Activated CD8-positive, alpha-beta T cell treated with anti-CD3 and anti-CD28 coated beads for 36 hours (primary cell): ENCODE measurements at regions not wholly inside any gene's neighbourhood (a gene's known extent, or its start where the extent isn't known, plus 50 kb on each side); places are given as distances from the start of the nearest gene placed in this dataset.
"Not testable (repeated sequence)": the region's sequence is repeated elsewhere in the genome, so short reads cannot be mapped to it uniquely, and the experiment has no call there.

Source experiments
- ATAC-seq: fragments of 200-7000 bp; cut with Tn5 transposase; one replicate; pipeline ENCODE4 v1.10.0; 2021; ENCODE audit warnings: mild to moderate bottlenecking, moderate library complexity
- CTCF ChIA-PET: fragments of 350-600 bp; sonication (Branson Sonifier 250); formaldehyde crosslinking; loops from one replicate; lab custom pipeline; 2021; ENCODE audit warnings: antibody characterized with exemption; lab: Charles Lee
- POLR2A ChIA-PET: fragments of 350-600 bp; sonication (Branson Sonifier 250); formaldehyde crosslinking; loops from one replicate; lab custom pipeline; 2021; ENCODE audit warnings: antibody characterized with exemption; lab: Charles Lee
- DNase-seq: peaks from one replicate; pipeline ENCODE4 v3.0.0-alpha.2; 2020
- H3K27ac Mint-ChIP-seq: one replicate; pipeline ENCODE4 v1.8.0; 2021; ENCODE audit warnings: mild to moderate bottlenecking, mixed read lengths
- H3K27me3 Mint-ChIP-seq: one replicate; pipeline ENCODE4 v1.8.0; 2021; ENCODE audit warnings: mixed read lengths
- H3K36me3 Mint-ChIP-seq: one replicate; pipeline ENCODE4 v1.8.0; 2021; ENCODE audit warnings: low read depth, mixed read lengths
- H3K4me1 Mint-ChIP-seq: one replicate; pipeline ENCODE4 v1.8.0; 2021; ENCODE audit warnings: low read depth, mixed read lengths
- H3K4me3 Mint-ChIP-seq: one replicate; pipeline ENCODE4 v1.8.0; 2021; ENCODE audit warnings: mild to moderate bottlenecking, moderate library complexity, mixed read lengths
- H3K9me3 Mint-ChIP-seq: one replicate; pipeline ENCODE4 v1.8.0; 2021; ENCODE audit warnings: mixed read lengths
- CTCF ChIP-seq: fragments of 200-600 bp; IDR thresholded peaks from one replicate; pipeline ENCODE4 v1.8.0; 2022; ENCODE audit warnings: antibody characterized with exemption, mild to moderate bottlenecking
- intact Hi-C: fragments of 100-400 bp; cut with micrococcal nuclease; formaldehyde crosslinking; loops from one replicate; pipeline ENCODE4 v1.10.0; 2022

GRCh38 chr15:77863491-77864105, 213.9 kb downstream of the TBC1D2B start:
- Mint-ChIP-seq H3K36me3 (no peaks in the 10 kb centered on the region), H3K27ac (no peak overlapping the region), H3K27me3 (no peaks in the 10 kb centered on the region), H3K9me3 (no peaks in the 10 kb centered on the region), H3K4me1 (no peaks in the 10 kb centered on the region), H3K4me3 (no peak overlapping the region)
- POLR2A ChIA-PET, result no interaction called here
- no peak for TF ChIP-seq CTCF
- DNase-seq, result no peak
- CTCF ChIA-PET, result no interaction called here
- ATAC-seq, result no peak
- intact Hi-C loops, result no loop called here

- no peak overlapping the region for H3K27ac Mint-ChIP-seq
- ChIA-PET POLR2A (no interaction called here), CTCF (no interaction called here)
- H3K4me1 Mint-ChIP-seq, result no peaks in the 10 kb centered on the region
- no peaks in the 10 kb centered on the region for H3K9me3 Mint-ChIP-seq
- intact Hi-C loops, result no loop called here
- DNase-seq (no peak), ATAC-seq (no peak)
- no peak for TF ChIP-seq CTCF
- no peak overlapping the region for H3K4me3 Mint-ChIP-seq
- no peaks in the 10 kb centered on the region for H3K36me3 Mint-ChIP-seq
- H3K27me3 Mint-ChIP-seq, result no peaks in the 10 kb centered on the region
Measured at GRCh38 chr15:77862651-77863104, 214.8 kb downstream of the TBC1D2B start.

- H3K27me3 Mint-ChIP-seq, H3K27ac Mint-ChIP-seq, DNase-seq, H3K4me1 Mint-ChIP-seq, H3K9me3 Mint-ChIP-seq, CTCF ChIA-PET, H3K4me3 Mint-ChIP-seq, POLR2A ChIA-PET, H3K36me3 Mint-ChIP-seq, intact Hi-C loops, ATAC-seq: not testable (repeated sequence)
Measured at GRCh38 chr15:77861997-77862635, 215.4 kb downstream of the TBC1D2B start.

DNA sequence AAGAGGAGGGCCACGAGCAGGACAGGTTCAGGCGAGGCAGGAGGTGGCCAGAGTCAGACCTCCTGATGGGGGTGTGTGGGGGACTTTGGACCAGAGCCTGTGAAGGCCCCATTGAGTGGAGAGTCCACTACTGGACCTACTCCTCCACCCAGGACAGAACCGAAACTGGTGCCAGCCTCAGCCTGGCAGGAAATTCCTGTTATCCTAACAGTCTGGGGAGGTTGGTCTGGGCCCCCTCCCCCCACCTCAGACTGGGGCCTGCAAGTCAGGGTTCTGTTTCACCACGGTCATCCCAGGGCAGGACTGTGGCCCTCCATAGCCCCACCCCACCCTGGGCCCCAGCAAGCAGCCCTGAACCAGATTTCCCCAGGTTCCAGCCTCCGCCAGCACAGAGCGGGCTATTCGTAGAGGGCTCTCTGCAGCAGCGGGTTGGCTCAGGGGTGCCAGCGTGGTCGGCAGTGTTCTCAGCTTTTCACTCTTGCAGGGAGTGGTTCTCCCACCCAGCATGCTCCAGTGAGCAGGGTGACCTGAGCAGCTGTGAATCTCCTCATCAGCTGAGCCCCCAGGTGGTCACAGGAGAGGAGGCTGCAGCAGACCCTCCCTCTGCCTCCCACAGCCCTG, 217.3 kb downstream of the TBC1D2B start:
- Mint-ChIP-seq H3K27ac (no peak overlapping the region), H3K9me3 (no peaks in the 10 kb centered on the region), H3K36me3 (no peaks in the 10 kb centered on the region), H3K27me3 (no peaks in the 10 kb centered on the region), H3K4me3 (no peak overlapping the region), H3K4me1 (no peaks in the 10 kb centered on the region)
- DNase-seq, result no peak
- CTCF ChIA-PET, result no interaction called here
- TF ChIP-seq CTCF, result no peak
- intact Hi-C loops, result no loop called here
- POLR2A ChIA-PET, result no interaction called here
- no peak for ATAC-seq

DNA sequence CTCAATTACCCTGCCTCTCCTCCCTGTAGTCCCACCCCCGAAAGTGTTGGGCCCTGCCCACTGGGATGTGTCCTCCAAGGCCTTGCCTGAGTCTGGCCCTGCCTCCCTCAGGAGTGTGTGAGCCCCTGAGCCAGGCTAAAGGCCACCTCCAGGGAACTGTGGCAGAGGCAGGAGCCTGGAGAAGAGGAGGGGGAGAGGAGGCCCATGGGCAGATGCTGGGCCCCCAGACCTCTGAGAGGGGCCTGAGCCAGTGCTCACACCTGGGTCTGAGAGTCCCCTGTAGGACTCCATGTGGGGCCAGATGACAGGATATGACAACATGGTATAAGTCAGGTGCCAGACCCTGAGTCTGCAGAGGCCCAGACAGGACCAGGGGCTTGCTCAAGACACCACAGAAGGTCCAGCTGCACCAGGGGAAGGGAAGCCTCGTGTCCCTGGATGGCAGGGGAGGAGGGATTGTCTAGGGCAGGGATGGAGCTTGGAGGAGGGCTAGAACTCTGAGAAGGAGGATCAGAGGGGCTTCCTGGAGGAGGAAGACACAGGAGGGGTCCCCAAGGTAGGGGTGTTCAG, 217.9 kb downstream of the TBC1D2B start:
- no peak overlapping the region for H3K27ac Mint-ChIP-seq

More for the DNA sequence above, 217.9 kb downstream of the TBC1D2B start:
- Mint-ChIP-seq H3K36me3 (no peaks in the 10 kb centered on the region), H3K4me1 (no peaks in the 10 kb centered on the region), H3K9me3 (no peaks in the 10 kb centered on the region), H3K4me3 (no peak overlapping the region), H3K27me3 (no peaks in the 10 kb centered on the region)
- POLR2A ChIA-PET, result no interaction called here
- TF ChIP-seq CTCF, result no peak
- CTCF ChIA-PET, result no interaction called here
- intact Hi-C loops, result no loop called here
- ATAC-seq, result no peak
- no peak for DNase-seq
